SH-SY5Y (cell line): ENCODE measurements at regions not wholly inside any gene's neighbourhood (a gene's known extent, or its start where the extent isn't known, plus 50 kb on each side); places are given as distances from the start of the nearest gene placed in this dataset.

Experiments used
- GATA2 ChIP-seq: IDR thresholded peaks from 2 replicates; pipeline ENCODE4 v1.6.1; 2011; ENCODE audit warnings: mild to moderate bottlenecking, low read depth, low read length
- GATA3 ChIP-seq: IDR thresholded peaks from 2 replicates; pipeline ENCODE4 v1.6.1; 2011; ENCODE audit warnings: low read depth, mild to moderate bottlenecking, low read length, moderate library complexity

DNA sequence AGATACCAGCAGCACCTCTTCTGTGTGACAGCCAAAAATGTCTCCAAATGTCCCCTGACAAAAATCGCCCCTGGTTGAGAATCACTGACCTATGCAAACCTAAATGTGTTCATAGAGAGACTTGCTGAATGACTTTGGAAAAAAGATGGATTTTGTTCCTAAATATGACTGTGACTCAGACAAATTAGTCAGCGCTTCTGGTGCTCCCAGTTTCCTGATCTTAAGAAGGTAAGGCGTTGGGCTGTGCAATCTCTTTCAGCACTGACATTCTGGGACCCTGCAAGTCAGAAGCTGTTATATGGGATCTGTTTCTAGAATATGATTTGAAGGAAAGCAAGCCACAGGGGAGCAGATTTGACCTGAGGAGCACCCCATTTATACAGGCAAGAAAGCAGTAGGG lies 90.6 kb upstream of the PWP1 start:
- TF ChIP-seq GATA2 (no peak), GATA3 (no peak)
